Loucy (cell line): ENCODE measurements at regions not wholly inside any gene's neighbourhood (a gene's known extent, or its start where the extent isn't known, plus 50 kb on each side); places are given as distances from the start of the nearest gene placed in this dataset.

ENCODE experiments used
- H2AFZ ChIP-seq: fragments of 200-600 bp; sonication (generic); 2 replicates; pipeline ENCODE4 v1.6.0; 2016; ENCODE audit warnings: antibody characterized with exemption, mild to moderate bottlenecking, low read length, moderate library complexity
- H3F3A ChIP-seq: fragments of 200-600 bp; 2 replicates; pipeline ENCODE4 v1.6.0; 2016; ENCODE audit warnings: antibody characterized with exemption, low read depth, mild to moderate bottlenecking
- H3K27me3 ChIP-seq: fragments of 200-600 bp; sonication (generic); 2 replicates; pipeline ENCODE4 v1.6.1; 2014; ENCODE audit warnings: low read length, mild to moderate bottlenecking; ENCODE audit not compliant: insufficient read depth, poor library complexity, severe bottlenecking
- H3K36me3 ChIP-seq: fragments of 200-600 bp; sonication (generic); 2 replicates; pipeline ENCODE4 v1.6.1; 2016; ENCODE audit warnings: low read length; ENCODE audit not compliant: insufficient read depth
- H3K4me1 ChIP-seq: fragments of 200-600 bp; sonication (generic); 2 replicates; pipeline ENCODE4 v1.5.1; 2014; ENCODE audit warnings: low read length, mild to moderate bottlenecking; ENCODE audit not compliant: insufficient read depth, poor library complexity, severe bottlenecking
- H3K4me2 ChIP-seq: fragments of 200-600 bp; sonication (generic); 2 replicates; pipeline ENCODE4 v1.6.0; 2014; ENCODE audit warnings: antibody characterized with exemption, low read length, low read depth, mild to moderate bottlenecking; ENCODE audit not compliant: poor library complexity, severe bottlenecking
- H3K4me3 ChIP-seq: fragments of 200-600 bp; sonication (generic); 2 replicates; pipeline ENCODE4 v1.5.1; 2014; ENCODE audit warnings: low read length, mild to moderate bottlenecking, mixed read lengths; ENCODE audit not compliant: poor library complexity, severe bottlenecking
- H3K79me2 ChIP-seq: fragments of 200-600 bp; sonication (generic); 2 replicates; pipeline ENCODE4 v1.6.1; 2014; ENCODE audit warnings: low read length; ENCODE audit not compliant: insufficient read depth
- H3K9ac ChIP-seq: fragments of 200-600 bp; sonication (generic); 2 replicates; pipeline ENCODE4 v1.6.0; 2014; ENCODE audit warnings: mild to moderate bottlenecking, low read depth, low read length, moderate library complexity; ENCODE audit not compliant: poor library complexity, severe bottlenecking
- H3K9me2 ChIP-seq: fragments of 200-600 bp; sonication (generic); replicated peaks from 2 replicates; pipeline ENCODE4 v1.6.1; 2016; ENCODE audit warnings: low read depth, low read length, mixed read lengths
- H3K9me3 ChIP-seq: fragments of 200-600 bp; sonication (generic); 2 replicates; pipeline ENCODE4 v1.6.1; 2014; ENCODE audit warnings: mild to moderate bottlenecking, antibody characterized with exemption, low read length, low read depth; ENCODE audit not compliant: insufficient read depth
- H4K20me1 ChIP-seq: fragments of 200-600 bp; sonication (generic); 2 replicates; pipeline ENCODE4 v1.6.0; 2014; ENCODE audit warnings: antibody characterized with exemption, low read length, mild to moderate bottlenecking; ENCODE audit not compliant: insufficient read depth, poor library complexity, severe bottlenecking
- EZH2phosphoT487 ChIP-seq: fragments of 200-600 bp; IDR thresholded peaks from 2 replicates; pipeline ENCODE4 v1.6.1; 2018; ENCODE audit warnings: antibody characterized with exemption, mild to moderate bottlenecking, moderate library complexity, borderline replicate concordance
- TF ChIP-seq, protein P1 (sequence below): fragments of 200-600 bp; sonication (generic); conservative IDR thresholded peaks from 2 replicates; pipeline ENCODE4 v1.5.1; 2014; ENCODE audit warnings: mild to moderate bottlenecking, antibody characterized with exemption, low read length

GRCh38 chr16:66261826-66262225 lies 104.7 kb upstream of the CDH5 start:
- H3K4me1 ChIP-seq: peaks cover under 1% of the 10 kb centered on the region

DNA sequence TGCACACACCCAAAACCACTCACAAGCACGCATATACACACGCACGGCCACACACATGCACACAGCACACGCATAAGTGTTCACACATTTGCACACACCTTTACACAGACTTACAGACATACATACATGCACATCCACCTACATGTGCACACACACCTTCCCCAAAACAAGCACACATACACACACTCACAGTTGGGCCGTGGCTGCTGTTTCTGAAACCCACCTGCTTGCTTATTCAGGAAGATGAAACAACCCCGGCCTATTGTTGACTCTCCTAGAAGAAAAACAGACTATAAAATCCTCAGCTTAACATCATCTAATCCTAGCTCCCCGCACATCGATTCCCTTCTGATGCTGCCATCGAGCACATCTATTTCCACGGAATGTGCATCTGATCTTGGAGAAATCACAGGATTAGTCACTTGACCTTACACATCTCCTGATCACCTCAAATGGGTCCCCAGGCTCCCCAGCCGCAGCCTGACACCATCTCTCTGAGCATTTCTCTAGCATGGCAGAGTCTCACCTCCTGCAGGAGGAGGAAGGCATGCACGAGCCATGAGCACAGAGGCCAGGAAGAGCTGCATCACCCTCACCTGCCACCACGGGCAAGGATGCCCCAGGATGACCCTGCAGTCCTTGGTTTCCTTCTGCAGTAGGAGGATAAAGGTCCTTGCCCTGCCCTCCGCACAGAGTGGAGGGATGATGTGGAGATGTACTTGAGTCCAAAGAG lies 105.8 kb upstream of the CDH5 start:
- H4K20me1 ChIP-seq: no peaks in the 10 kb centered on the region
- no peaks in the 10 kb centered on the region for H3K9me3 ChIP-seq
- H3K9ac ChIP-seq: no peak overlapping the region
- H3K79me2 ChIP-seq: no peaks in the 10 kb centered on the region
- H3K4me3 ChIP-seq: no peak overlapping the region
- no peaks in the 10 kb centered on the region for H3K36me3 ChIP-seq
- H3K4me2 ChIP-seq: no peak overlapping the region
- no peaks in the 10 kb centered on the region for H3K9me2 ChIP-seq
- no peaks in the 10 kb centered on the region for H3K27me3 ChIP-seq
- no peaks in the 10 kb centered on the region for H3K4me1 ChIP-seq
- no peaks in the 10 kb centered on the region for H3F3A ChIP-seq
- H2AFZ ChIP-seq: no peak overlapping the region
- no peak for TF ChIP-seq EZH2phosphoT487
- TF ChIP-seq, protein P1, sequence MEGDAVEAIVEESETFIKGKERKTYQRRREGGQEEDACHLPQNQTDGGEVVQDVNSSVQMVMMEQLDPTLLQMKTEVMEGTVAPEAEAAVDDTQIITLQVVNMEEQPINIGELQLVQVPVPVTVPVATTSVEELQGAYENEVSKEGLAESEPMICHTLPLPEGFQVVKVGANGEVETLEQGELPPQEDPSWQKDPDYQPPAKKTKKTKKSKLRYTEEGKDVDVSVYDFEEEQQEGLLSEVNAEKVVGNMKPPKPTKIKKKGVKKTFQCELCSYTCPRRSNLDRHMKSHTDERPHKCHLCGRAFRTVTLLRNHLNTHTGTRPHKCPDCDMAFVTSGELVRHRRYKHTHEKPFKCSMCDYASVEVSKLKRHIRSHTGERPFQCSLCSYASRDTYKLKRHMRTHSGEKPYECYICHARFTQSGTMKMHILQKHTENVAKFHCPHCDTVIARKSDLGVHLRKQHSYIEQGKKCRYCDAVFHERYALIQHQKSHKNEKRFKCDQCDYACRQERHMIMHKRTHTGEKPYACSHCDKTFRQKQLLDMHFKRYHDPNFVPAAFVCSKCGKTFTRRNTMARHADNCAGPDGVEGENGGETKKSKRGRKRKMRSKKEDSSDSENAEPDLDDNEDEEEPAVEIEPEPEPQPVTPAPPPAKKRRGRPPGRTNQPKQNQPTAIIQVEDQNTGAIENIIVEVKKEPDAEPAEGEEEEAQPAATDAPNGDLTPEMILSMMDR: no peak

More at GRCh38 chr16:66261826-66262225, 104.7 kb upstream of the CDH5 start:
- no peaks in the 10 kb centered on the region for H3F3A ChIP-seq
- no peaks in the 10 kb centered on the region for H3K9me2 ChIP-seq
- H3K79me2 ChIP-seq: no peaks in the 10 kb centered on the region
- H3K36me3 ChIP-seq: no peaks in the 10 kb centered on the region
- H4K20me1 ChIP-seq: no peaks in the 10 kb centered on the region
- no peak overlapping the region for H3K4me3 ChIP-seq
- TF ChIP-seq, protein P1: no peak
- no peak for TF ChIP-seq EZH2phosphoT487
- H3K4me2 ChIP-seq: no peak overlapping the region
- H2AFZ ChIP-seq: no peak overlapping the region
- H3K9me3 ChIP-seq: no peaks in the 10 kb centered on the region
- H3K9ac ChIP-seq: no peak overlapping the region
- H3K27me3 ChIP-seq: no peaks in the 10 kb centered on the region

DNA sequence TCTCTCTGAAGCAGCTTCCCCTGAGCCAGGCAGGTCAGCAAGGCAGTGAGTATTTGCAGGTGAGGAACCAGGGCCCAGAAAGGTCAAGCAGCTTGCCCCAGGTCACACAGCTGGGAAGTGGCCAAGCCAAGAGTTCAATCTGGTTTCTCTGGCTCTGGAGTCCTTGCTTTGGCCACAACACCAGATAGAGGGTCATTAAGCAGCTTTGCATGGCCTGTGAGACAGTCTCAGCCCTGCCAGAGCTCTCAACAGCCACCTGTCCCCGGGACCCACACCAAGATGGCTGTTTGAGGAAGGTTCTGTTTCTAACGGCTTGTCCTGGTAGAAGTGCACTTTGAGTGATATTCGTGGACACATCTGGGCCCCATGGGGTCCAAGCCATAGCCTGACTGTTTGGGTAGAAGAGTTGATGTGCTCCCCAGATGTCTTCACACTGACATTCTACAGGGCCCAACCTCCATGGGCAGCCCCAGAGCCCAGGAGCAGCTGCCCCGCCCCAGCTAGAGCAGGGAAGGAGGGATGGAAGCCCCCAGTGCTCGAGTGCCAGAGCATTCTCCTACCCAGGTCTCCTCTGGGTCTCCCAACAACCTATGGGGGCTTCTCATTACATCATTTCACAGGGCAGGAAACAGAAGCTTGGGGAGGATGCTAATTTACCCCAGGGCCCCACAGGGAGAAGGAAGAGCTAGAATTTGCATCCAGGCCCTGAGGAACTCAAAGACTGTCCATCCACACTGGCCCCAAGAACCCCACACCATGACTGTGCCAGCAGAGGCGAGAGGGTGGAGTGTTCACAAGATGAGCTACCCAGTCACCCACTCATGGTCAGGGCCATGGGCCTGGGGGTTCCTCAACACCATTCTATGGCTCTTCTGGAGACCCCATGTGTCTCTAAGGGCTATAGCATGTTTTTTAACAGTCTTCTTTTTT lies 107.3 kb upstream of the CDH5 start:
- Histone ChIP-seq H3K79me2 (no peaks in the 10 kb centered on the region), H3K9me3 (no peaks in the 10 kb centered on the region), H3K27me3 (no peaks in the 10 kb centered on the region), H2AFZ (no peak overlapping the region), H3K4me3 (no peak overlapping the region), H4K20me1 (no peaks in the 10 kb centered on the region), H3K4me2 (no peak overlapping the region), H3K9ac (no peak overlapping the region), H3K4me1 (no peaks in the 10 kb centered on the region), H3K9me2 (no peaks in the 10 kb centered on the region), H3F3A (no peaks in the 10 kb centered on the region), H3K36me3 (no peaks in the 10 kb centered on the region)
- TF ChIP-seq, protein P1: no peak
- no peak for TF ChIP-seq EZH2phosphoT487
